PC-9 (cell line): ENCODE measurements at regions not wholly inside any gene's neighbourhood (a gene's known extent, or its start where the extent isn't known, plus 50 kb on each side); places are given as distances from the start of the nearest gene placed in this dataset.

Experiments used
- CTCF ChIP-seq: fragments of 200-600 bp; sonication (generic); conservative IDR thresholded peaks from 2 replicates; pipeline ENCODE4 v1.6.1; 2017; ENCODE audit warnings: mixed run types, antibody characterized with exemption, mild to moderate bottlenecking, moderate library complexity
- EZH2 ChIP-seq: fragments of 200-600 bp; sonication (generic); IDR thresholded peaks from 2 replicates; pipeline ENCODE4 v1.8.0; 2017; ENCODE audit warnings: antibody characterized with exemption, low read depth

DNA sequence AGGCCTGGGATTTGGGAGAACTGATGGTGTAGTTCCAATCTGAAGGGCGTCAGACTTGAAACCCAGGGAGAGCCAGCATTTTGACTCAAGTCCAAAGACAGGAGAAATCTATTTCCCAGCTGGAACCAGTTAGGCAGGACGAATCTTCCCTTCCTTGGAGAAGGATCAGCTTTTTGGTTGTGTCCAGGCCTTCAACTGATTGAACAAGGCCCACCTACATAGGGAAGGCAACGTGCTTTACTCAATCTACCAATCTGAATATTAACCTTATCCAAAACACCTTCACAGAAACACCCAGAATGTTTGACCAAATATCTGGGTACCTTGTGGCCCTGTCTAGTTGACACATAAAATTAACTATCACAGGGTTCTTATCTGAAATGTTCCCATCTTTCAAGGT is 221.9 kb upstream of the DLGAP1 start:
- TF ChIP-seq CTCF = no peak
- TF ChIP-seq EZH2 = no peak
